ENCODE measurements at regions not wholly inside any gene's neighbourhood (a gene's known extent, or its start where the extent isn't known, plus 50 kb on each side); places are given as distances from the start of the nearest gene placed in this dataset.

- DNase-seq (ENCODE audit: low spot score) = no peak
These were observed 99.2 kb downstream of the SLC41A2 start for GRCh38 chr12:104858611-104859543.

GRCh38 chr12:104856531-104856930 is 101.6 kb downstream of the SLC41A2 start:
- no peak for DNase-seq (ENCODE audit: low spot score)

- DNase-seq (ENCODE audit: low spot score) = no peak
These were observed 102.5 kb downstream of the SLC41A2 start for GRCh38 chr12:104855599-104855998.

GRCh38 chr12:104852896-104853295 is 105.2 kb downstream of the SLC41A2 start:
- DNase-seq (ENCODE audit: low spot score) = no peak

GRCh38 chr12:104852102-104852501 is 106.0 kb downstream of the SLC41A2 start:
- no peak for DNase-seq (ENCODE audit: low spot score)

- no peak for DNase-seq (ENCODE audit: low spot score)
These were observed 107.3 kb downstream of the SLC41A2 start for GRCh38 chr12:104850781-104851180.

- no peak for DNase-seq (ENCODE audit: low spot score)
These were observed 111.9 kb downstream of the SLC41A2 start for GRCh38 chr12:104846056-104846767.

- DNase-seq (ENCODE audit: low spot score) = no peak
These were observed 114.0 kb downstream of the SLC41A2 start for GRCh38 chr12:104844123-104844522.

- no peak for DNase-seq (ENCODE audit: low spot score)
These were observed 117.8 kb downstream of the SLC41A2 start for GRCh38 chr12:104840262-104840661.

GRCh38 chr12:104835317-104835716 is 122.8 kb downstream of the SLC41A2 start:
- DNase-seq (ENCODE audit: low spot score) = no peak

GRCh38 chr12:104834607-104835006 is 123.5 kb downstream of the SLC41A2 start:
- DNase-seq (ENCODE audit: low spot score) = no peak

GRCh38 chr12:104833756-104834155 is 124.3 kb downstream of the SLC41A2 start:
- no peak for DNase-seq (ENCODE audit: low spot score)

- no peak for DNase-seq (ENCODE audit: low spot score)
These were observed 130.1 kb downstream of the SLC41A2 start for GRCh38 chr12:104828015-104828414.

GRCh38 chr12:104827587-104827986 is 130.5 kb downstream of the SLC41A2 start:
- DNase-seq (ENCODE audit: low spot score) = no peak

- no peak for DNase-seq (ENCODE audit: low spot score)
These were observed 132.7 kb downstream of the SLC41A2 start for GRCh38 chr12:104825408-104825807.

GRCh38 chr12:104823985-104824461 is 134.1 kb downstream of the SLC41A2 start:
- no peak for DNase-seq (ENCODE audit: low spot score)

GRCh38 chr12:104822941-104823340 is 135.1 kb downstream of the SLC41A2 start:
- DNase-seq (ENCODE audit: low spot score) = no peak

- DNase-seq (ENCODE audit: low spot score) = no peak
These were observed 141.1 kb downstream of the SLC41A2 start for GRCh38 chr12:104816845-104817503.

- no peak for DNase-seq (ENCODE audit: low spot score)
These were observed 142.2 kb downstream of the SLC41A2 start for GRCh38 chr12:104815935-104816334.

- no peak for DNase-seq (ENCODE audit: low spot score)
These were observed 143.1 kb downstream of the SLC41A2 start for GRCh38 chr12:104814944-104815343.

Data from SW480 (cell line).